K562 (cell line): ENCODE measurements at regions not wholly inside any gene's neighbourhood (a gene's known extent, or its start where the extent isn't known, plus 50 kb on each side); places are given as distances from the start of the nearest gene placed in this dataset.
A peak's percentile ranks its signal among the peaks of the same experiment; 100 is the strongest.

Source experiments
- CHD2 ChIP-seq: IDR thresholded peaks from 2 replicates; pipeline ENCODE4 v1.6.1; 2011; ENCODE audit warnings: low read depth, low read length
- DACH1 ChIP-seq: fragments of 450-650 bp; IDR thresholded peaks from 2 replicates; pipeline ENCODE4 v1.6.1; 2018; ENCODE audit not compliant: partially characterized antibody
- FOSL1 ChIP-seq: fragments of 200-800 bp; sonication (Bioruptor generic); conservative IDR thresholded peaks from 2 replicates; pipeline ENCODE4 v1.6.1; 2016; ENCODE audit warnings: missing genetic modification characterization, missing compliant biosample characterization
- HNRNPH1 ChIP-seq: fragments of 200-400 bp; formaldehyde crosslinking; optimal IDR thresholded peaks from 2 replicates; pipeline ENCODE3; 2017; ENCODE audit warnings: low read depth, mild to moderate bottlenecking, low read length, moderate library complexity
- HNRNPUL1 ChIP-seq: fragments of 200-400 bp; formaldehyde crosslinking; IDR thresholded peaks from 2 replicates; pipeline ENCODE4 v1.6.1; 2017; ENCODE audit warnings: low read length
- KLF16 ChIP-seq: IDR thresholded peaks from 2 replicates; pipeline ENCODE4 v1.6.1; 2016; ENCODE audit warnings: antibody characterized with exemption
- MYC ChIP-seq, 2 experiments: fragments of 250-450 bp in 1 of 2; sonication (Bioruptor Pico) in 1 of 2; IDR thresholded peaks; 2 replicates each; pipeline versions ENCODE4 v1.5.1 to v1.6.1; 2012 to 2021; ENCODE audit warnings: low read depth in 2 of 2, borderline replicate concordance in 1 of 2, improper control_type of control experiment in 1 of 2, low read length in 1 of 2, mild to moderate bottlenecking in 1 of 2, moderate library complexity in 1 of 2
- NFE2 ChIP-seq: IDR thresholded peaks from 2 replicates; pipeline ENCODE4 v1.6.1; 2014; ENCODE audit warnings: antibody characterized with exemption, low read depth
- NR4A1 ChIP-seq, 2 experiments: fragments of 250-450 bp in 1 of 2; fragments of 450-650 bp in 1 of 2; sonication (Bioruptor Pico) in 1 of 2; IDR thresholded peaks; 2 replicates each; pipeline versions ENCODE4 v1.4.0 to v1.6.1; 2016 to 2020; ENCODE audit warnings: mild to moderate bottlenecking in 2 of 2, missing compliant biosample characterization in 1 of 2, missing genetic modification characterization in 1 of 2, moderate library complexity in 1 of 2
- PCBP2 ChIP-seq: fragments of 200-400 bp; formaldehyde crosslinking; IDR thresholded peaks from 2 replicates; pipeline ENCODE4 v1.6.1; 2018; ENCODE audit warnings: low read length, low read depth, mild to moderate bottlenecking, moderate library complexity; ENCODE audit not compliant: poor library complexity, severe bottlenecking
- PML ChIP-seq: IDR thresholded peaks from 2 replicates; pipeline ENCODE4 v1.6.1; 2012; ENCODE audit warnings: low read length, inconsistent platforms
- POLR2AphosphoS5 ChIP-seq: IDR thresholded peaks from 2 replicates; pipeline ENCODE4 v1.6.1; 2011; ENCODE audit warnings: mild to moderate bottlenecking, low read depth, low read length, moderate library complexity; ENCODE audit not compliant: control insufficient read depth, insufficient read depth
- SMARCA4 ChIP-seq: fragments of 450-650 bp; IDR thresholded peaks from 2 replicates; pipeline ENCODE4 v1.6.1; 2016
- SOX6 ChIP-seq: fragments of 450-650 bp; IDR thresholded peaks from 2 replicates; pipeline ENCODE4 v1.6.1; 2014; ENCODE audit warnings: mild to moderate bottlenecking
- TAF7 ChIP-seq: fragments of 450-650 bp; IDR thresholded peaks from 2 replicates; pipeline ENCODE4 v1.6.1; 2016; ENCODE audit warnings: missing genetic modification characterization, missing compliant biosample characterization
- TGIF2 ChIP-seq: sonication (generic); formaldehyde crosslinking; IDR thresholded peaks from 2 replicates; pipeline ENCODE4 v1.8.1; 2022; ENCODE audit warnings: mild to moderate bottlenecking, missing genetic modification reagents, moderate library complexity
- U2AF1 ChIP-seq: fragments of 200-400 bp; formaldehyde crosslinking; optimal IDR thresholded peaks from 2 replicates; pipeline ENCODE3; 2017; ENCODE audit warnings: mild to moderate bottlenecking, low read depth, low read length, moderate library complexity
- ZEB2 ChIP-seq: fragments of 450-650 bp; IDR thresholded peaks from 2 replicates; pipeline ENCODE4 v1.6.1; 2016
- ZKSCAN8 ChIP-seq: fragments of 200-800 bp; sonication (Bioruptor generic); IDR thresholded peaks from 2 replicates; pipeline ENCODE4 v1.6.1; 2016; ENCODE audit warnings: missing genetic modification characterization, missing compliant biosample characterization
- ZNF212 ChIP-seq: fragments of 450-650 bp; formaldehyde crosslinking; IDR thresholded peaks from 2 replicates; pipeline ENCODE4 v1.4.0; 2020; ENCODE audit warnings: mild to moderate bottlenecking
- TF ChIP-seq, protein P1 (sequence below), 3 experiments: fragments of 200-800 bp in 1 of 3; fragments of 250-450 bp in 1 of 3; fragments of 450-650 bp in 1 of 3; sonication (Bioruptor Pico) in 1 of 3; sonication (Bioruptor generic) in 1 of 3; formaldehyde crosslinking in 1 of 3; IDR thresholded peaks; 2 replicates each; pipeline versions ENCODE4 v1.6.1 to v1.8.0; 2016 to 2022; ENCODE audit warnings: mild to moderate bottlenecking in 2 of 3, missing genetic modification characterization in 2 of 3, missing compliant biosample characterization in 1 of 3, moderate library complexity in 1 of 3
- TF ChIP-seq, protein P2 (sequence below): sonication (generic); formaldehyde crosslinking; IDR thresholded peaks from 2 replicates; pipeline ENCODE4 v1.8.0; 2022; ENCODE audit warnings: missing genetic modification reagents, mild to moderate bottlenecking, moderate library complexity, borderline replicate concordance
- TF ChIP-seq, protein P3 (sequence below): fragments of 200-800 bp; sonication (Bioruptor generic); IDR thresholded peaks from 2 replicates; pipeline ENCODE4 v1.6.1; 2017; ENCODE audit warnings: missing genetic modification characterization, missing compliant biosample characterization

DNA sequence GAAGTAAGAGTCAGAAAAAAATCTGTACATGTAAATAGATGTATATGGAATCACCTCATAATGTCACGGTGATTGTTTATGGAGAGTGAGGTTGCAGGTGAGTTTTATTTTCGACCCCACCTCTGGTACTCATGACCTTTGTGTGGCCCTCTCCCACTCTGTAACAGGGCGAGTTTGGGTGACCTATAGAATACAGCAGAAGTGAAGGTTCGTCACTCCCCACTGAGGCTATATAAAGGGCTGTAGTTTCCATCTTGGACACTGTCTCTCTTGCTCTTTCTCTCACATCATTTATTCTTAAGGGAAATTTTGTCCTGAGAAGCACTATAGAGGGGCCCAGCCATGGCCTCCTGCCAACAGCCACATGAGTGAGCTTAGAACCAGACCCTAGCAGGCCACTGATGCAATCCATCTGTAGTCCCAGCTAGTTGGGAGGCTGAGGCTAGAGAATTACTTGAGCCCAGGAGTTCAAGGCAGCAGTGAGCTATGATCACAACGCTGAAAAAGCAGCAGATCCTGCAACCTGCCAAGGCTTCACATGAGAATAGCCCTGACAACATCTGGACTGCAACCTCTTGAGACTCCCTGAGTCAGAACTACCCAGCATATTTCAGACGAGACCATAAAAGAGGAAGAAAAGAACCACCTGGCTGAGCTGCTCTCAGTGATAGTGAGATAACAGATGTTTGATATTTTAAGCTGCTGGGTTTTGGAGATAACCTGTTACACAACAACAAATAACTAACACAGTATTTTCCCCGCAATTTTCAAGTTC, 74.3 kb upstream of the SLC1A4 start (continued):
- TF ChIP-seq, protein P1, sequence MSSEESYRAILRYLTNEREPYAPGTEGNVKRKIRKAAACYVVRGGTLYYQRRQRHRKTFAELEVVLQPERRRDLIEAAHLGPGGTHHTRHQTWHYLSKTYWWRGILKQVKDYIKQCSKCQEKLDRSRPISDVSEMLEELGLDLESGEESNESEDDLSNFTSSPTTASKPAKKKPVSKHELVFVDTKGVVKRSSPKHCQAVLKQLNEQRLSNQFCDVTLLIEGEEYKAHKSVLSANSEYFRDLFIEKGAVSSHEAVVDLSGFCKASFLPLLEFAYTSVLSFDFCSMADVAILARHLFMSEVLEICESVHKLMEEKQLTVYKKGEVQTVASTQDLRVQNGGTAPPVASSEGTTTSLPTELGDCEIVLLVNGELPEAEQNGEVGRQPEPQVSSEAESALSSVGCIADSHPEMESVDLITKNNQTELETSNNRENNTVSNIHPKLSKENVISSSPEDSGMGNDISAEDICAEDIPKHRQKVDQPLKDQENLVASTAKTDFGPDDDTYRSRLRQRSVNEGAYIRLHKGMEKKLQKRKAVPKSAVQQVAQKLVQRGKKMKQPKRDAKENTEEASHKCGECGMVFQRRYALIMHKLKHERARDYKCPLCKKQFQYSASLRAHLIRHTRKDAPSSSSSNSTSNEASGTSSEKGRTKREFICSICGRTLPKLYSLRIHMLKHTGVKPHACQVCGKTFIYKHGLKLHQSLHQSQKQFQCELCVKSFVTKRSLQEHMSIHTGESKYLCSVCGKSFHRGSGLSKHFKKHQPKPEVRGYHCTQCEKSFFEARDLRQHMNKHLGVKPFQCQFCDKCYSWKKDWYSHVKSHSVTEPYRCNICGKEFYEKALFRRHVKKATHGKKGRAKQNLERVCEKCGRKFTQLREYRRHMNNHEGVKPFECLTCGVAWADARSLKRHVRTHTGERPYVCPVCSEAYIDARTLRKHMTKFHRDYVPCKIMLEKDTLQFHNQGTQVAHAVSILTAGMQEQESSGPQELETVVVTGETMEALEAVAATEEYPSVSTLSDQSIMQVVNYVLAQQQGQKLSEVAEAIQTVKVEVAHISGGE (CRISPR knock-in tag; IDR thresholded peaks at IDR 0.05): peak in 1 of 3 experiments; percentile 45; a peak in 1 of 6 replicates
- TF ChIP-seq POLR2AphosphoS5 (peak; percentile 38; the same call in 1 of the 2 replicates), HNRNPH1 (no peak), SOX6 (peak; percentile 81), ZEB2 (peak; percentile 94), PML (peak; percentile 82; the same call in 1 of the 2 replicates), ZNF212 (no peak), ZKSCAN8 (CRISPR knock-in tag) (no peak), PCBP2 (no peak), U2AF1 (no peak), KLF16 (peak; percentile 84), NFE2 (peak; percentile 56), DACH1 (no peak), NR4A1 (CRISPR knock-in tag; IDR thresholded peaks at IDR 0.05) (no peak), NR4A1 (tag; IDR thresholded peaks at IDR 0.05) (no peak), CHD2 (no peak), TAF7 (tag) (no peak), HNRNPUL1 (no peak), FOSL1 (tag) (peak; percentile 57), MYC (IDR thresholded peaks at IDR 0.05; ENCODE audit: low read depth, low read length) (no peak), MYC (CRISPR knock-in tag; IDR thresholded peaks at IDR 0.05; ENCODE audit: borderline replicate concordance, low read depth) (no peak), TGIF2 (CRISPR knock-in tag) (no peak), SMARCA4 (peak; percentile 71)
- TF ChIP-seq, protein P2, sequence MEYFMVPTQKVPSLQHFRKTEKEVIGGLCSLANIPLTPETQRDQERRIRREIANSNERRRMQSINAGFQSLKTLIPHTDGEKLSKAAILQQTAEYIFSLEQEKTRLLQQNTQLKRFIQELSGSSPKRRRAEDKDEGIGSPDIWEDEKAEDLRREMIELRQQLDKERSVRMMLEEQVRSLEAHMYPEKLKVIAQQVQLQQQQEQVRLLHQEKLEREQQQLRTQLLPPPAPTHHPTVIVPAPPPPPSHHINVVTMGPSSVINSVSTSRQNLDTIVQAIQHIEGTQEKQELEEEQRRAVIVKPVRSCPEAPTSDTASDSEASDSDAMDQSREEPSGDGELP: 0 out of 2 replicates have a peak, but pooled peaks have one; percentile 33
- TF ChIP-seq, protein P3, sequence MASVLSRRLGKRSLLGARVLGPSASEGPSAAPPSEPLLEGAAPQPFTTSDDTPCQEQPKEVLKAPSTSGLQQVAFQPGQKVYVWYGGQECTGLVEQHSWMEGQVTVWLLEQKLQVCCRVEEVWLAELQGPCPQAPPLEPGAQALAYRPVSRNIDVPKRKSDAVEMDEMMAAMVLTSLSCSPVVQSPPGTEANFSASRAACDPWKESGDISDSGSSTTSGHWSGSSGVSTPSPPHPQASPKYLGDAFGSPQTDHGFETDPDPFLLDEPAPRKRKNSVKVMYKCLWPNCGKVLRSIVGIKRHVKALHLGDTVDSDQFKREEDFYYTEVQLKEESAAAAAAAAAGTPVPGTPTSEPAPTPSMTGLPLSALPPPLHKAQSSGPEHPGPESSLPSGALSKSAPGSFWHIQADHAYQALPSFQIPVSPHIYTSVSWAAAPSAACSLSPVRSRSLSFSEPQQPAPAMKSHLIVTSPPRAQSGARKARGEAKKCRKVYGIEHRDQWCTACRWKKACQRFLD (CRISPR knock-in tag): 0 out of 2 replicates have a peak, but pooled peaks have one; percentile 52
